ENCODE measurements at regions not wholly inside any gene's neighbourhood (a gene's known extent, or its start where the extent isn't known, plus 50 kb on each side); places are given as distances from the start of the nearest gene placed in this dataset.

DNA sequence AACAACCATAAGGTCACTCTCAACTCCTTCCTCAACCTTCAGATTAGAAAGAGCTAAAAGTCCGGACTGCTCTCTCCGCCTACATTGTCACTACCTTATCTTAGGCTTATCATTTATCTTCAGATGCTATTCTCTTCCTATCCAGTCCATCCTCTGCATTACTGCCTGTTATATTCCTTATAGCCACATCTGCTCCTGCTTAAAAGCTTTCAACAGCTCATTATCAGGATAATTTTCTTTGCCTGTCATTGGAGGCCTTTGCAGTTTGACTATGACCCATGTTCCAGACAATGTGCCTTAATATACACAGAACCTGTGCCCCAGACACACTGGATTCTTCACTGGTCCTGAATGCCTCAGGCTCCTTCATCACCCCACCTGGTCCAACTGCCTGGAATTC lies 184.1 kb upstream of the SETMAR start:
- TF ChIP-seq POLR2A (IDR thresholded peaks at IDR 0.05; ENCODE audit: low read depth, low read length) = no peak
- no peak for FAIRE-seq
- DNase-seq (ENCODE audit: insufficient read length, low spot score) = no peak

DNA sequence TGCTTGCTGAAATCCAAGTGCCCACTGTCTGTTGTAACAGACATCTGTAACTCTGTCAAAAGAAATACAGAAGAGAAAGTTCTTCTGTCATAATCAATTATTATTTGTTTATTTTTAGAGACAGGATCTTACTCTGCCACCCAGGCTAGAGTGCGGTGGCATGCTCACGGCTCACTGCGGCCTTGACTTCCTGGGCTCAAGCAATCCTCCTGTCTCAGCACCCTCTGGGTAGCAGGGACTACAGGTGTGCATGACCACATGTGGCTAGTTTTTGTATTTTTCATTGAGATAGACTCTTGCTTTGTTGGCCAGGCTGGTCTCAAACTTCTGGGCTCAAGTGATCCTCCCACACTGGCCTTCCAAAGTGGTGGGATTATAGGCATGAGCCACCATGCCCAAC lies 177.6 kb upstream of the SETMAR start:
- DNase-seq (ENCODE audit: insufficient read length, low spot score) = no peak
- TF ChIP-seq POLR2A (IDR thresholded peaks at IDR 0.05; ENCODE audit: low read depth, low read length) = no peak
- no peak for FAIRE-seq

DNA sequence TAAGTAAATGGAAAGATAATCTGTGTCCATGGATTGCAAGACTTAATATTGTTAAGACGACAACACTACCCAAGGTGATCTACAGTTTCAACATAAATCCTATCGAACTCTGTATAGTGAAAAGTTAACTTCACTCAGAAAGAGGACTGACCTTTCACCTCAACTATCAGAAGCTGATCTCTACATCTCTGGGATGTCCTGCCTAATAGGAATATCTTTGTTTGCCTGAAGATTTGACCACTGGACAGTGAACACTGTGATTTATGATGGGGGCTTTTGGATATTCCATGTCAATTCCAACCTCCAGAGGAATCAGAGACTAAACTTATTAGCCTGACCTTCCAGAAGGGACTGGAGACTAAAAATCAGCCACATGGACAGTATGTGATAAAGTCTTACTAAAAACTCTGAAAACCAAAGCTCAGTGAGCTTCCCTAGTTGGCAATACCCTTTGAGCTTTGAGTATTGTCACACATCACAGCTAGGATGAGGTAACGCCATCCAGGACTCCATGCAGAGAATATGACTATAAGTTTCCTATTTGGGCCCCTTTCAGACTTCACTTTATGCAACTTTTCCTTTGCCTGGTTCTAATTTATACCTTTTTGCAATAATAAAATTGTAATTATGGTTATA lies 164.9 kb upstream of the SETMAR start:
- no peak for TF ChIP-seq POLR2A (IDR thresholded peaks at IDR 0.05; ENCODE audit: low read depth, low read length)
- DNase-seq (ENCODE audit: insufficient read length, low spot score) (no peak), FAIRE-seq (no peak)

DNA sequence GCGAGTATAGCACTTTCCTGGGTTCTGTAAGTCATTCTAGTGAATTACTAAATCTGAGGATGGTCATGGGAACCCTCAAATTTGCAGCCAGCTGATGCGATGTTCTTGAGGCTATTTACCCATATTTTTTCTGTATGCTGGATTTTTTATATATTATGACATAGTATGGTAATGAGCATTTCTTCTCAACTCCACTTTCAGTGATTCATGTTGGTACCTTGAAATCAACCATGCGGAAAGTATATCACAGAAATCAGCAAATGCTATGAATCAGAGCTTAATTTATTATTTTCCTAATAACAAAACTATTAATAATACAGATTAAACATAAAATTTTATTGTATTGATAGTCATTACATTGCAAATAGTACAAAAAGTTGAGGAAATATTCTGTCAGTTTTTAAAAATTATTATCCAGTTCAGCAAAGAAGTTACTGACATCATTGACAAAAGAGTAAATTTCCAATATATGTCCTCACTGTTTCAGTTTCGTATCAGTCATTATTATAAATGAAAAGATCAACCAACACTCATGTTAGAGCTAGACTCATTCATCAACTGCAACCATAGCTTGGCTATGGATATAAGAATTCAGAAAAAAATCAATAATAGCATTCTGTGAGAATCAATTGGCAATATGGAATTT lies 164.3 kb upstream of the SETMAR start:
- no peak for DNase-seq (ENCODE audit: insufficient read length, low spot score)

DNA sequence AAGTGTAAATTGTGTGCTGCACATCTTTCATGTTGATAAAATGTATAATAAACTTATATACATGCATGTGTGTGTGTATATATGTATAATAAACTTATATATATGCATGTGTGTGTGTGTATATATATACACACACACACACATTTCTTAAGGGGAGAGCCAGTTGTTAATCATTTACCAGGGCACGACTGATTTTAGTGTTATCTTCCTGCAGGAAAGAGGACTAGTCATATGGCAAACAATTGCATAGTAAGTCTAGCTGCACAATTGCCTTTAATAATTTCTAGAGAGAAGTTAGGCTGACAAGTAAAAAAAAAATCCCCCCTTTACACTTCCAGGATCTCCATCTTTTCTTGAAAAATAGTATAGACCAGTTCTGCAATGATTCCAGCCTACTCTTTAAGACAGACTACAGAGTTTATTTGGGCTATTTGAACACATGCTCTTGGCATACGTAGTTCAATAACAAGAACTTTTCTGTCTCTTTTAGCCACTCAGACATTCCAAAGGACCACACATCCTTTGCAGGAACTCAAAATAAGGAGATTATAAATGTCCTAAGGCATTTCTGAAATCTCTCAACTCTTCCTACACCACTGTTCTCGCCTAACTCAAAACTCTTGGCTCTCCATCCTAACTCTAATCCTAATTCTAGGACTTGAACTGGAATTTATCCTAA lies 163.6 kb upstream of the SETMAR start:
- FAIRE-seq (no peak), DNase-seq (ENCODE audit: insufficient read length, low spot score) (no peak)
- no peak for TF ChIP-seq POLR2A (IDR thresholded peaks at IDR 0.05; ENCODE audit: low read depth, low read length)

More for the DNA sequence above, 164.3 kb upstream of the SETMAR start:
- TF ChIP-seq POLR2A (IDR thresholded peaks at IDR 0.05; ENCODE audit: low read depth, low read length) = no peak
- no peak for FAIRE-seq

DNA sequence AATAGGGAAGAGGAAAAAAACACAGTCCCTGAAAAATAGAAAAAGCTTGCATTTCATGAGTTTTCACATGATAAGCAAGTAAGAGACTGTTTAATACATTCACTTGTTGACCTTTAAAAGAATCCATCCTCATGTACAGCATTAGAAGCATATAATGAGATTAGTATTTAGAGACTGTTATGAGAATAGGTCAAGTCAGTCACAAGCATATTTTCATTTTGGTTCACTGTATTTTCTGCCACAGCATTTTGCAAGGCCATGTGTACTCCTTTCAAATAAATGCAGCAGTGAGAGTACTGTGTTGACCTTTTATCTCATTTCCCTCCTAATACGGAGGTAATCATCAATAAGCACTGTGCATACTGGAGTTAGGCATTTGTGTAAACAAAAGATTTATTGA lies 162.2 kb upstream of the SETMAR start:
- FAIRE-seq (no peak), DNase-seq (ENCODE audit: insufficient read length, low spot score) (no peak)
- no peak for TF ChIP-seq POLR2A (IDR thresholded peaks at IDR 0.05; ENCODE audit: low read depth, low read length)

DNA sequence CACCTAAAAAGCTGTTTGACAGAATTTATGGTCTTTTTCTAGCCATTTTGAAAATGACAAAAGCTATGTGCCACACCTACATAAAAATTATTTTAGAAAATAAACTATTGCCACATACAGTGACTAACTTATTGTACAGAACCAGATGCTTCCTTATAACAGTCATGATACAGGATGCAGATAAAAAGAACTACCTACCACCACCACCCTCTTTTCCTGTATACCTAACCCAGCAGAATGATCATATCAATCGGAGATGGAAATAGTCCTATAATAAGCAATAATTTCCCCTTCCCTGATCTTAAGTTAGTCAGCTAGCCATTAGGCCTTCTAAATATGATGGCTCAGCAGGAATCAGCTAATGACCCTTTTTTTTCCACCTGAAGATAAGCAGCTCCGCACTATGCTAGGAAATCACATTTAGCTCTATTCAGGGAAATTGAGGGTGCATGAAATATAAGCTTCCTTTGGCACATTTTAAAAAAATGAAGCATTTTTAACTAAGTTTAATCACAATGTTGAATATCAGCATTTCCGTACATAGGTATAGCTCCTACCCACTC lies 155.5 kb upstream of the SETMAR start:
- no peak for FAIRE-seq
- no peak for TF ChIP-seq POLR2A (IDR thresholded peaks at IDR 0.05; ENCODE audit: low read depth, low read length)

DNA sequence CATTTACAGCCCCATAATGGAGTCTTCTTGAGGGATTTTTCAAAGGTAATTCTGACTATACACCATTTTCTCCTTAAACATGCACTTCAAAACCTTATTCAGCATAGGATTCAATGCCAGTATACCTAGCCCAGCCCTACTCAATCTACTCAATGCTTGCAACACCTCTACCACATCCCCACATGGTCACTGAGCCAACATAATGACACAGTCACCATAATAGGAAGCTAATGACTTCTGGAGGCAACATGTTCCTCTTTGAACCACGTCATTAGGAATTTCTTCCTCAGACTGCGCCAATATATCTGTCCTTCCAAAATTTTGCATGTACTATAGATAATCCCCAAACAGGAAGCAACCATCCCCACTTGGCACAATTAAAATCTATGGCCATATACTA lies 153.9 kb upstream of the SETMAR start:
- no peak for TF ChIP-seq POLR2A (IDR thresholded peaks at IDR 0.05; ENCODE audit: low read depth, low read length)
- FAIRE-seq = no peak
- no peak for DNase-seq (ENCODE audit: insufficient read length, low spot score)

More for the DNA sequence above, 155.5 kb upstream of the SETMAR start:
- DNase-seq (ENCODE audit: insufficient read length, low spot score) = no peak

DNA sequence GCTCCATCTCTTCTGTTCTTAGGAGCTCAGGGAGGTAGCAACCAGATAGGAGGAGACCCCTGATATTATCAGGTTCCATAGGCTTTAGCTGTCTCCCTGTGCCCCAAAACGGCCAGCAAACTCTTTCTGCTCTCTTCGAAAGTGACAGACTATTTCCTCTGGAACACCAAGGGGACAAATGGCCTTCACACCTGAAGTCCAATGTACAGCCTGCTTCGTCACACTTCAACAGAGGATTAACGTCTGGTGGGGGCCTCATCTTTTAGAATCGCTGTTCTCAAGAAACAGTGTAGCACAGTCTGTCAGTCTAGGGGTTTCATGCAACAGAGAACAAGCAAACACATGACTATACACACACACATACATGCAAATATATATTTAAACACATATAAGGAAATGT lies 152.4 kb upstream of the SETMAR start:
- FAIRE-seq = no peak
- no peak for TF ChIP-seq POLR2A (IDR thresholded peaks at IDR 0.05; ENCODE audit: low read depth, low read length)

DNA sequence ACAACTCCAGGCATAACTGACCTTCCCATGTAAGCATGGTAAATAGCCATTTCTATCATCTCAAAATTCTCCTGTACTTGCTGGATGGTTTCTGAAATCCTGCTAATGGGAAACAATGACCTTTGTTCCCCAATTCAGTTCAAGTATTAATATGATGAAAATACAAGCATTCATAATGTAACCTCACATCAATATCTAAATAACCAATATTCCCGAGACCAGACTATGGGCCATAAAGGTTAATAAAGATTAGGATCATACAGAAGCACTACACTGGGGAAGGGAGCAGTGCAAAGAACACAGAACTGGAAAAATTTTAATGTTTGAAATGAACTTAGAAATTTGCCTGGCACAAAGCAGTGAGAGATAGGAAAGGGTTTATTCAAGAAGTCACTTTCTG lies 151.3 kb upstream of the SETMAR start:
- no peak for FAIRE-seq
- TF ChIP-seq POLR2A (IDR thresholded peaks at IDR 0.05; ENCODE audit: low read depth, low read length) = no peak
- DNase-seq (ENCODE audit: insufficient read length, low spot score) = no peak

More for the DNA sequence above, 152.4 kb upstream of the SETMAR start:
- no peak for DNase-seq (ENCODE audit: insufficient read length, low spot score)

DNA sequence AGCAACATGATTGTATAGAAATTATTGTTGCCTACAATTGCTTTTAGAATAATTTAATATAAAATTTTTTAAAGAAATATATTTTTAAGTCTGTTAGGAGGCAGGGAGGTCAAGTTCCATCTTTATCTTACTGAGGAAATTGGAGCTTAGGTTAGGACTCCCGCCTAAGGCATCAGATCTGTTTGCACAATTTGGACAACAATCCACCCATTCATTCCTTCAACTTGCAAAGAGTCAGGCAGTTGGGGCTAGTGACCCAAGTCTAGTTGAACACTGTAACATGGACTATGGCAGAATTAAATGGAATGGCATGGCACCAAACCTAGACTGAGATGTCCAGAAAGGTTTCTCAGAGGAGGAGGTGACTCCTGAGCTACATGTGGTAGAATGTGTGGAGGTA lies 149.4 kb upstream of the SETMAR start:
- DNase-seq (ENCODE audit: insufficient read length, low spot score) (no peak), FAIRE-seq (no peak)
- no peak for TF ChIP-seq POLR2A (IDR thresholded peaks at IDR 0.05; ENCODE audit: low read depth, low read length)

DNA sequence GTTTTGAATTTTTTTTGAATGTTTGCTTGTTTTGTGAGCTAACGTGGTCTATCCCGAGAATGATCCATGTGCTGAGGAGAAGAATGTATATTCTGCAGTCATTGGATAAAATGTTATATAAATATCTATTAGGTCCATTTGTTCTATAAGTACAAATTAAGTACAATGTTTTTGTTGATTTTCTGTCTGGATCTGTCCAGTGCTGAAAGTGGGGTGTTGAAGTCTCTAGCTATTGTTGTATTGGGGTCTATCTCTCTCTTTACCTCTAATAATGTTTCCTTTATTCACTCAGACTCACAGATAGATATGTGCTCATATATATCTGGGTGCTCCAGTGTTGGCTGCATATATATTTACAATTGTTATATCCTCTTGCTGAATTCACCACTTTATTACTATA lies 144.8 kb upstream of the SETMAR start:
- FAIRE-seq (no peak), DNase-seq (ENCODE audit: insufficient read length, low spot score) (no peak)
- no peak for TF ChIP-seq POLR2A (IDR thresholded peaks at IDR 0.05; ENCODE audit: low read depth, low read length)

DNA sequence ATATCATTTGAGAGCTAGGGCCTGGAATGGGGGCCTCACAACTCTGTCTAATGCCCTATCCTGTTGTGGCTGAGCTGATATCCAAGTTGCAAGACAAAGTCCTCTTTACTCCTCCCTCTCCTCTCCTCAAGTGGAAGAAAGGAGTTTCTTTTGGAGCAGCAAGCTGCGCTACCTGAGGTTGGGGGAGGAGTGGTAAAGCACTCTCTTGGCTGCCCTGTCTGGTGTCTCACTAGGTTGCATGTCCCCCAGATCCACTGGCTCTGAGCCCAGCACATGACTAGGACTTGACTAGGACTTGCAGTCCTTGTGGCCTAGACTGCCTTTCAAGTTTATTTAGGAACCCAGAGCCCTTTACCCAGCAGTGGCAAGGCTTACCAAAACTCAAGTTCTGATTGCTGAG lies 141.1 kb upstream of the SETMAR start:
- no peak for FAIRE-seq

DNA sequence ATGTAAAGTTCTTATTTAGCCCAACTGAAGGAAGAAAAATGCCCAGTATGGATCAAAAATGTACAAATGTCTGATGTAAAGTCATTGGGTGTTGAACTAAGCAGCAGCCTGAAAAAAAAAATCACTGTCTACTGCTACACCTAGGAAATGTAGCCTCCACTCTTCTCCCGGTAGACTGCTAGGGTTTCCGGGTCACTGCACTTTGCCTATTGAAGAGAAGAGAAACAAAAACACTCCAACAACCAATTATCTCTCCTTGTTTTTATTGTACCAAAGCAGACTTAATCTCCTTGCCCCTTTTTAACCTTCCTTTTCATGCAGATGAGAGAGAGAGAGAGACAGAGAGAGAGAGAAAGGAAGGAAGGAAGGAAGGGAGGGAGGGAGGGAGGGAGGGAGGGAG lies 140.2 kb upstream of the SETMAR start:
- DNase-seq (ENCODE audit: insufficient read length, low spot score) (no peak), FAIRE-seq (no peak)
- no peak for TF ChIP-seq POLR2A (IDR thresholded peaks at IDR 0.05; ENCODE audit: low read depth, low read length)

More for the DNA sequence above, 141.1 kb upstream of the SETMAR start:
- DNase-seq (ENCODE audit: insufficient read length, low spot score) = no peak
- TF ChIP-seq POLR2A (IDR thresholded peaks at IDR 0.05; ENCODE audit: low read depth, low read length) = no peak

Data from H54 (cell line).